22Rv1 (cell line): ENCODE measurements at regions not wholly inside any gene's neighbourhood (a gene's known extent, or its start where the extent isn't known, plus 50 kb on each side); places are given as distances from the start of the nearest gene placed in this dataset.

Source experiments
- ZFX ChIP-seq: fragments of 450-650 bp; IDR thresholded peaks from 2 replicates; pipeline ENCODE4 v1.6.1; 2017; ENCODE audit warnings: antibody characterized with exemption, borderline replicate concordance
- TF ChIP-seq, protein P1 (sequence below): fragments of 450-650 bp; IDR thresholded peaks from 2 replicates; pipeline ENCODE4 v1.5.1; 2017; ENCODE audit warnings: mild to moderate bottlenecking

- TF ChIP-seq, protein P1, sequence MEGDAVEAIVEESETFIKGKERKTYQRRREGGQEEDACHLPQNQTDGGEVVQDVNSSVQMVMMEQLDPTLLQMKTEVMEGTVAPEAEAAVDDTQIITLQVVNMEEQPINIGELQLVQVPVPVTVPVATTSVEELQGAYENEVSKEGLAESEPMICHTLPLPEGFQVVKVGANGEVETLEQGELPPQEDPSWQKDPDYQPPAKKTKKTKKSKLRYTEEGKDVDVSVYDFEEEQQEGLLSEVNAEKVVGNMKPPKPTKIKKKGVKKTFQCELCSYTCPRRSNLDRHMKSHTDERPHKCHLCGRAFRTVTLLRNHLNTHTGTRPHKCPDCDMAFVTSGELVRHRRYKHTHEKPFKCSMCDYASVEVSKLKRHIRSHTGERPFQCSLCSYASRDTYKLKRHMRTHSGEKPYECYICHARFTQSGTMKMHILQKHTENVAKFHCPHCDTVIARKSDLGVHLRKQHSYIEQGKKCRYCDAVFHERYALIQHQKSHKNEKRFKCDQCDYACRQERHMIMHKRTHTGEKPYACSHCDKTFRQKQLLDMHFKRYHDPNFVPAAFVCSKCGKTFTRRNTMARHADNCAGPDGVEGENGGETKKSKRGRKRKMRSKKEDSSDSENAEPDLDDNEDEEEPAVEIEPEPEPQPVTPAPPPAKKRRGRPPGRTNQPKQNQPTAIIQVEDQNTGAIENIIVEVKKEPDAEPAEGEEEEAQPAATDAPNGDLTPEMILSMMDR, result no peak
- no peak for TF ChIP-seq ZFX
Observed at GRCh38 chr5:74384851-74385250, 255.7 kb downstream of the ENC1 start.
